Neural cell (in vitro differentiated cells): ENCODE measurements at regions not wholly inside any gene's neighbourhood (a gene's known extent, or its start where the extent isn't known, plus 50 kb on each side); places are given as distances from the start of the nearest gene placed in this dataset.

Experiments used
- H2AFZ ChIP-seq: fragments of 200-600, 300-800 bp; sonication (generic), shearing (Covaris generic); 2 replicates; pipeline ENCODE4 v1.6.0; 2014; ENCODE audit warnings: low read depth, mild to moderate bottlenecking, antibody characterized with exemption, low read length, moderate library complexity
- H3F3A ChIP-seq: fragments of 200-600 bp; shearing (Covaris generic); 2 replicates; pipeline ENCODE4 v1.6.1; 2016; ENCODE audit warnings: mild to moderate bottlenecking, moderate library complexity, mixed read lengths, antibody characterized with exemption, low read length; ENCODE audit not compliant: insufficient read depth, poor library complexity, severe bottlenecking
- H3K27ac ChIP-seq: fragments of 200-600, 300-800 bp; sonication (generic), shearing (Covaris generic); 2 replicates; pipeline ENCODE4 v1.5.1; 2014; ENCODE audit warnings: mild to moderate bottlenecking, low read length, moderate library complexity
- H3K27me3 ChIP-seq: fragments of 300-800, 200-600 bp; sonication (generic), shearing (Covaris generic); 2 replicates; pipeline ENCODE4 v1.6.0; 2014; ENCODE audit warnings: mild to moderate bottlenecking, low read depth, low read length, moderate library complexity; ENCODE audit not compliant: insufficient read depth
- H3K36me3 ChIP-seq: fragments of 300-800, 200-600 bp; sonication (generic), shearing (Covaris generic); 2 replicates; pipeline ENCODE4 v1.5.1; 2014; ENCODE audit warnings: mild to moderate bottlenecking, antibody characterized with exemption, low read length, moderate library complexity; ENCODE audit not compliant: insufficient read depth
- H3K4me2 ChIP-seq: fragments of 300-800, 200-600 bp; sonication (generic), shearing (Covaris generic); 2 replicates; pipeline ENCODE4 v1.6.0; 2014; ENCODE audit warnings: mild to moderate bottlenecking, low read length
- H3K4me3 ChIP-seq: fragments of 300-800, 200-600 bp; sonication (generic), shearing (Covaris generic); 2 replicates; pipeline ENCODE4 v1.5.1; 2014; ENCODE audit warnings: mild to moderate bottlenecking, low read length, moderate library complexity
- H3K79me2 ChIP-seq: fragments of 200-600 bp; shearing (Covaris generic); replicated peaks from 2 replicates; pipeline ENCODE4 v1.6.0; 2014; ENCODE audit warnings: mild to moderate bottlenecking, low read length, moderate library complexity; ENCODE audit not compliant: insufficient read depth
- H3K9ac ChIP-seq: fragments of 300-800, 200-600 bp; sonication (generic), shearing (Covaris generic); 2 replicates; pipeline ENCODE4 v1.6.1; 2016; ENCODE audit warnings: mild to moderate bottlenecking, low read length, mixed read lengths
- H3K9me2 ChIP-seq: fragments of 200-600 bp; shearing (Covaris generic); 2 replicates; pipeline ENCODE4 v1.6.1; 2016; ENCODE audit warnings: mild to moderate bottlenecking, low read length, mixed read lengths; ENCODE audit not compliant: insufficient read depth
- H3K9me3 ChIP-seq: fragments of 200-600, 300-800 bp; sonication (generic), shearing (Covaris generic); 2 replicates; pipeline ENCODE4 v1.6.1; 2016; ENCODE audit warnings: mild to moderate bottlenecking, mixed run types, low read length, moderate library complexity, mixed read lengths
- H4K20me1 ChIP-seq: fragments of 200-600 bp; shearing (Covaris generic); 2 replicates; pipeline ENCODE4 v1.6.1; 2016; ENCODE audit warnings: mild to moderate bottlenecking, mixed run types; ENCODE audit not compliant: insufficient read depth
- CTCF ChIP-seq: fragments of 450-650 bp; IDR thresholded peaks from 2 replicates; pipeline ENCODE4 v1.5.1; 2014; ENCODE audit warnings: antibody characterized with exemption, mild to moderate bottlenecking, moderate library complexity; ENCODE audit not compliant: poor library complexity, severe bottlenecking
- EP300 ChIP-seq: fragments of 450-650 bp; conservative IDR thresholded peaks from 2 replicates; pipeline ENCODE4 v1.6.1; 2014; ENCODE audit warnings: antibody characterized with exemption, mild to moderate bottlenecking, moderate library complexity; ENCODE audit not compliant: poor library complexity, severe bottlenecking
- EZH2 ChIP-seq: fragments of 200-600, 300-800 bp; shearing (Covaris generic), sonication (generic); IDR thresholded peaks from 2 replicates; pipeline ENCODE4 v1.6.1; 2014; ENCODE audit warnings: antibody characterized with exemption, low read length, borderline replicate concordance, mild to moderate bottlenecking; ENCODE audit not compliant: insufficient read depth, poor library complexity, severe bottlenecking
- MXI1 ChIP-seq: fragments of 450-650 bp; conservative IDR thresholded peaks from 2 replicates; pipeline ENCODE4 v1.6.1; 2014; ENCODE audit warnings: antibody characterized with exemption, mild to moderate bottlenecking; ENCODE audit not compliant: poor library complexity, severe bottlenecking
- POLR2AphosphoS5 ChIP-seq: IDR thresholded peaks from 2 replicates; pipeline ENCODE4 v1.6.1; 2012
- RAD21 ChIP-seq: fragments of 450-650 bp; conservative IDR thresholded peaks from 2 replicates; pipeline ENCODE4 v1.6.1; 2014; ENCODE audit warnings: antibody characterized with exemption, mild to moderate bottlenecking, moderate library complexity
- REST ChIP-seq: IDR thresholded peaks from 2 replicates; pipeline ENCODE4 v1.6.1; 2012; ENCODE audit warnings: borderline replicate concordance
- SMC3 ChIP-seq: fragments of 450-650 bp; conservative IDR thresholded peaks from 2 replicates; pipeline ENCODE4 v1.6.1; 2014; ENCODE audit warnings: antibody characterized with exemption, mild to moderate bottlenecking, moderate library complexity; ENCODE audit not compliant: poor library complexity
- TAF1 ChIP-seq: IDR thresholded peaks from 2 replicates; pipeline ENCODE4 v1.6.1; 2012; ENCODE audit warnings: low read depth

- Histone ChIP-seq H3K79me2 (no peaks in the 10 kb centered on the region), H3K9me3 (no peaks in the 10 kb centered on the region), H3K27ac (no peak overlapping the region), H3K36me3 (no peaks in the 10 kb centered on the region), H2AFZ (no peak overlapping the region), H3K27me3 (no peaks in the 10 kb centered on the region), H3K9ac (no peak overlapping the region), H3K4me3 (no peak overlapping the region), H4K20me1 (no peaks in the 10 kb centered on the region), H3F3A (no peaks in the 10 kb centered on the region), H3K9me2 (no peaks in the 10 kb centered on the region), H3K4me2 (no peak overlapping the region)
- TF ChIP-seq CTCF (no peak), EP300 (no peak), SMC3 (no peak), TAF1 (no peak), MXI1 (no peak), REST (no peak), RAD21 (no peak), POLR2AphosphoS5 (no peak), EZH2 (no peak)
Measured at GRCh38 chr12:116365114-116365513, 87.6 kb upstream of the MED13L start.

GRCh38 chr12:116365606-116366455 lies 88.3 kb upstream of the MED13L start:
- TF ChIP-seq REST, result no peak
- no peak for TF ChIP-seq TAF1
- TF ChIP-seq RAD21, result no peak
- no peak for TF ChIP-seq SMC3
- TF ChIP-seq CTCF, result no peak
- no peak for TF ChIP-seq MXI1
- no peak for TF ChIP-seq EZH2
- no peak for TF ChIP-seq EP300
- no peak for TF ChIP-seq POLR2AphosphoS5
- Histone ChIP-seq H3K27ac (no peak overlapping the region), H3K4me3 (no peak overlapping the region), H3K9me2 (no peaks in the 10 kb centered on the region), H3K79me2 (no peaks in the 10 kb centered on the region), H3K27me3 (no peaks in the 10 kb centered on the region), H3K9me3 (no peaks in the 10 kb centered on the region), H4K20me1 (no peaks in the 10 kb centered on the region), H3K9ac (no peak overlapping the region), H2AFZ (no peak overlapping the region), H3K36me3 (no peaks in the 10 kb centered on the region), H3F3A (no peaks in the 10 kb centered on the region), H3K4me2 (no peak overlapping the region)
